Memory B cell (primary cell): ENCODE measurements at regions not wholly inside any gene's neighbourhood (a gene's known extent, or its start where the extent isn't known, plus 50 kb on each side); places are given as distances from the start of the nearest gene placed in this dataset.

ENCODE experiments used
- ATAC-seq: fragments of 150-1000 bp; cut with Tn5 transposase; 2 replicates; pipeline ENCODE4 v1.10.0; 2021; ENCODE audit warnings: low read depth, mild to moderate bottlenecking, moderate library complexity
- DNase-seq, 2 donors: peaks; one replicate each; pipeline ENCODE4 v3.0.0; 2022; ENCODE audit warnings: low spot score in 2 of 2
- H3K27ac Mint-ChIP-seq: one replicate; pipeline ENCODE4 v1.8.0; 2022; ENCODE audit warnings: mild to moderate bottlenecking, moderate library complexity, mixed read lengths
- H3K27me3 Mint-ChIP-seq: one replicate; pipeline ENCODE4 v1.8.0; 2022; ENCODE audit warnings: mixed read lengths
- H3K36me3 Mint-ChIP-seq: one replicate; pipeline ENCODE4 v1.8.0; 2022; ENCODE audit warnings: mild to moderate bottlenecking, mixed read lengths
- H3K4me1 Mint-ChIP-seq: one replicate; pipeline ENCODE4 v1.8.0; 2022; ENCODE audit warnings: mixed read lengths
- H3K4me3 Mint-ChIP-seq: one replicate; pipeline ENCODE4 v1.8.0; 2022; ENCODE audit warnings: mild to moderate bottlenecking, moderate library complexity, mixed read lengths
- H3K9me3 Mint-ChIP-seq: one replicate; pipeline ENCODE4 v1.8.0; 2022; ENCODE audit warnings: mixed read lengths

- no peaks in the 10 kb centered on the region for H3K4me1 Mint-ChIP-seq
- H3K36me3 Mint-ChIP-seq: no peaks in the 10 kb centered on the region
- no peak overlapping the region for H3K4me3 Mint-ChIP-seq
- H3K9me3 Mint-ChIP-seq: no peaks in the 10 kb centered on the region
- no peaks in the 10 kb centered on the region for H3K27me3 Mint-ChIP-seq
- ATAC-seq (no peak), DNase-seq (no peak)
- no peak overlapping the region for H3K27ac Mint-ChIP-seq
These were observed 475.5 kb upstream of the NEGR1 start for GRCh38 chr1:72757843-72758242.

GRCh38 chr1:72745413-72745812 lies 463.1 kb upstream of the NEGR1 start:
- Mint-ChIP-seq H3K27ac (no peak overlapping the region), H3K36me3 (no peaks in the 10 kb centered on the region), H3K4me3 (no peak overlapping the region), H3K27me3 (no peaks in the 10 kb centered on the region), H3K9me3 (no peaks in the 10 kb centered on the region), H3K4me1 (no peaks in the 10 kb centered on the region)
- no peak for ATAC-seq
- no peak for DNase-seq

GRCh38 chr1:72734415-72734814 lies 452.1 kb upstream of the NEGR1 start:
- Mint-ChIP-seq H3K36me3 (no peaks in the 10 kb centered on the region), H3K4me3 (no peak overlapping the region), H3K9me3 (peaks cover 13% of the 10 kb centered on the region), H3K27ac (no peak overlapping the region), H3K27me3 (no peaks in the 10 kb centered on the region), H3K4me1 (no peaks in the 10 kb centered on the region)
- ATAC-seq: no peak
- no peak for DNase-seq

- Mint-ChIP-seq H3K36me3 (no peaks in the 10 kb centered on the region), H3K4me1 (no peaks in the 10 kb centered on the region), H3K9me3 (peaks cover 7% of the 10 kb centered on the region), H3K27me3 (no peaks in the 10 kb centered on the region), H3K4me3 (no peak overlapping the region), H3K27ac (no peak overlapping the region)
- ATAC-seq (no peak), DNase-seq (no peak)
These were observed 442.9 kb upstream of the NEGR1 start for GRCh38 chr1:72724951-72725861.

GRCh38 chr1:72705921-72706320 lies 423.6 kb upstream of the NEGR1 start:
- ATAC-seq (no peak), DNase-seq (no peak)
- H3K36me3 Mint-ChIP-seq: no peaks in the 10 kb centered on the region
- no peaks in the 10 kb centered on the region for H3K4me1 Mint-ChIP-seq
- H3K4me3 Mint-ChIP-seq: no peak overlapping the region
- H3K27ac Mint-ChIP-seq: no peak overlapping the region
- H3K9me3 Mint-ChIP-seq: peaks cover 6% of the 10 kb centered on the region
- H3K27me3 Mint-ChIP-seq: no peaks in the 10 kb centered on the region

- H3K4me1 Mint-ChIP-seq: no peaks in the 10 kb centered on the region
These were observed 422.6 kb upstream of the NEGR1 start for GRCh38 chr1:72704841-72705477.

GRCh38 chr1:72697410-72697809 lies 415.1 kb upstream of the NEGR1 start:
- no peak overlapping the region for H3K4me3 Mint-ChIP-seq
- H3K27ac Mint-ChIP-seq: no peak overlapping the region
- no peaks in the 10 kb centered on the region for H3K4me1 Mint-ChIP-seq
- no peaks in the 10 kb centered on the region for H3K36me3 Mint-ChIP-seq
- peaks cover 6% of the 10 kb centered on the region for H3K9me3 Mint-ChIP-seq
- DNase-seq (no peak), ATAC-seq (no peak)
- H3K27me3 Mint-ChIP-seq: no peaks in the 10 kb centered on the region

More at GRCh38 chr1:72704841-72705477, 422.6 kb upstream of the NEGR1 start:
- no peaks in the 10 kb centered on the region for H3K36me3 Mint-ChIP-seq
- no peak overlapping the region for H3K27ac Mint-ChIP-seq
- DNase-seq: no peak
- H3K9me3 Mint-ChIP-seq: peaks cover 4% of the 10 kb centered on the region
- H3K27me3 Mint-ChIP-seq: no peaks in the 10 kb centered on the region
- ATAC-seq: no peak
- no peak overlapping the region for H3K4me3 Mint-ChIP-seq

GRCh38 chr1:72693899-72694298 lies 411.6 kb upstream of the NEGR1 start:
- no peaks in the 10 kb centered on the region for H3K27me3 Mint-ChIP-seq
- H3K4me1 Mint-ChIP-seq: no peaks in the 10 kb centered on the region

GRCh38 chr1:72693376-72693775 lies 411.0 kb upstream of the NEGR1 start:
- H3K27ac Mint-ChIP-seq: no peak overlapping the region
- H3K36me3 Mint-ChIP-seq: no peaks in the 10 kb centered on the region
- no peak for DNase-seq
- H3K9me3 Mint-ChIP-seq: peaks cover 5% of the 10 kb centered on the region
- no peak for ATAC-seq
- no peak overlapping the region for H3K4me3 Mint-ChIP-seq
- H3K27me3 Mint-ChIP-seq: no peaks in the 10 kb centered on the region
- H3K4me1 Mint-ChIP-seq: no peaks in the 10 kb centered on the region

More at GRCh38 chr1:72693899-72694298, 411.6 kb upstream of the NEGR1 start:
- H3K9me3 Mint-ChIP-seq: peaks cover 5% of the 10 kb centered on the region
- no peak for DNase-seq
- H3K27ac Mint-ChIP-seq: no peak overlapping the region
- no peak overlapping the region for H3K4me3 Mint-ChIP-seq
- H3K36me3 Mint-ChIP-seq: no peaks in the 10 kb centered on the region
- ATAC-seq: no peak

- no peak overlapping the region for H3K27ac Mint-ChIP-seq
- no peak overlapping the region for H3K4me3 Mint-ChIP-seq
- DNase-seq (no peak), ATAC-seq (no peak)
- H3K36me3 Mint-ChIP-seq: no peaks in the 10 kb centered on the region
- no peaks in the 10 kb centered on the region for H3K4me1 Mint-ChIP-seq
- no peaks in the 10 kb centered on the region for H3K27me3 Mint-ChIP-seq
- peaks cover 4% of the 10 kb centered on the region for H3K9me3 Mint-ChIP-seq
These were observed 408.5 kb upstream of the NEGR1 start for GRCh38 chr1:72690871-72691270.

- Mint-ChIP-seq H3K27ac (no peak overlapping the region), H3K27me3 (no peaks in the 10 kb centered on the region), H3K9me3 (peaks cover 4% of the 10 kb centered on the region), H3K36me3 (no peaks in the 10 kb centered on the region), H3K4me1 (no peaks in the 10 kb centered on the region), H3K4me3 (no peak overlapping the region)
- no peak for ATAC-seq
- no peak for DNase-seq
These were observed 396.3 kb upstream of the NEGR1 start for GRCh38 chr1:72678683-72679082.

GRCh38 chr1:72670902-72671301 lies 388.6 kb upstream of the NEGR1 start:
- no peaks in the 10 kb centered on the region for H3K27me3 Mint-ChIP-seq
- no peaks in the 10 kb centered on the region for H3K4me1 Mint-ChIP-seq
- no peak for DNase-seq
- no peaks in the 10 kb centered on the region for H3K9me3 Mint-ChIP-seq
- no peak overlapping the region for H3K4me3 Mint-ChIP-seq
- H3K36me3 Mint-ChIP-seq: no peaks in the 10 kb centered on the region
- ATAC-seq: no peak
- no peak overlapping the region for H3K27ac Mint-ChIP-seq

GRCh38 chr1:72662918-72663317 lies 380.6 kb upstream of the NEGR1 start:
- DNase-seq (no peak), ATAC-seq (no peak)
- Mint-ChIP-seq H3K9me3 (peaks cover 6% of the 10 kb centered on the region), H3K4me3 (no peak overlapping the region), H3K36me3 (no peaks in the 10 kb centered on the region), H3K4me1 (no peaks in the 10 kb centered on the region), H3K27me3 (no peaks in the 10 kb centered on the region), H3K27ac (no peak overlapping the region)

GRCh38 chr1:72650843-72651435 lies 368.6 kb upstream of the NEGR1 start:
- Mint-ChIP-seq H3K27me3 (no peaks in the 10 kb centered on the region), H3K27ac (no peak overlapping the region), H3K36me3 (no peaks in the 10 kb centered on the region), H3K9me3 (no peaks in the 10 kb centered on the region), H3K4me3 (no peak overlapping the region), H3K4me1 (no peaks in the 10 kb centered on the region)
- no peak for DNase-seq
- ATAC-seq: no peak
